Muscle of leg (tissue), 3 donors: ENCODE measurements at regions not wholly inside any gene's neighbourhood (a gene's known extent, or its start where the extent isn't known, plus 50 kb on each side); places are given as distances from the start of the nearest gene placed in this dataset.

Source experiments
- DNase-seq: peaks from one replicate; pipeline ENCODE4 v3.0.0; 2013
- H3K27ac ChIP-seq: one replicate; pipeline ENCODE4 v1.5.1; 2013; ENCODE audit warnings: mild to moderate bottlenecking, low read length, control low read depth
- H3K27me3 ChIP-seq: one replicate; pipeline ENCODE4 v1.6.1; 2013; ENCODE audit warnings: low read length; ENCODE audit not compliant: control insufficient read depth, insufficient read depth
- H3K36me3 ChIP-seq: one replicate; pipeline ENCODE4 v1.6.1; 2013; ENCODE audit warnings: low read length; ENCODE audit not compliant: control insufficient read depth, insufficient read depth
- H3K4me1 ChIP-seq: one replicate; pipeline ENCODE4 v1.6.1; 2013; ENCODE audit warnings: low read length; ENCODE audit not compliant: control insufficient read depth, insufficient read depth
- H3K4me3 ChIP-seq: one replicate; pipeline ENCODE4 v1.5.1; 2013; ENCODE audit warnings: low read length, control low read depth
- H3K9me3 ChIP-seq: replicated peaks from 2 replicates; pipeline ENCODE4 v1.6.1; 2013; ENCODE audit warnings: low read depth, low read length; ENCODE audit not compliant: control insufficient read depth
- WGBS: methylation state at CpG from one replicate; pipeline ENCODE4 v1.1.5; 2013; ENCODE audit warnings: missing lambda C conversion rate; ENCODE audit not compliant: insufficient coverage; 5-methylcytosine and 5-hydroxymethylcytosine counted together

DNA sequence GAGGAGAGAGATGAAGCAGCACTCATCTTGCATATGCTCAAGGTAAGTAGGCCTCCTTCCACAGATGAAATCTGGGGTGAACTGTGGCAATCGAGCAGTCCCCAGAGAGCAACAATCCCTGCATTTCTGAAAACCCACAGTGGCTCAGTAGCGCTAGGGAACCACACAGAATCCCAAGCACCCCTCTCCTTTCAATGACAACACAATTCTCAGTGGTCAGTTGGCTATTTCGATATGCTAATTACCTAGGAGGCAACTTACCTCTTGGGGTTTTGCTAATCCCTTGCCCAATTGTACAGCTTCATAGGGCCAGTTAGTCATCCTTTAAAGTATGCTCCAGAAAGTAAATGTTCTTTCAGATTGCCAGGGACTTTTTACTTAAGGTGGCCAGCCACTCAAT is 1035.7 kb downstream of the BCL11B start:
- no peak for DNase-seq
- WGBS = 75% methylated on average over 2 of the region's 3 CpGs
- Histone ChIP-seq H3K4me3 (no peak overlapping the region), H3K36me3 (no peaks in the 10 kb centered on the region), H3K4me1 (no peaks in the 10 kb centered on the region), H3K27ac (no peak overlapping the region), H3K27me3 (no peaks in the 10 kb centered on the region), H3K9me3 (no peaks in the 10 kb centered on the region)

DNA sequence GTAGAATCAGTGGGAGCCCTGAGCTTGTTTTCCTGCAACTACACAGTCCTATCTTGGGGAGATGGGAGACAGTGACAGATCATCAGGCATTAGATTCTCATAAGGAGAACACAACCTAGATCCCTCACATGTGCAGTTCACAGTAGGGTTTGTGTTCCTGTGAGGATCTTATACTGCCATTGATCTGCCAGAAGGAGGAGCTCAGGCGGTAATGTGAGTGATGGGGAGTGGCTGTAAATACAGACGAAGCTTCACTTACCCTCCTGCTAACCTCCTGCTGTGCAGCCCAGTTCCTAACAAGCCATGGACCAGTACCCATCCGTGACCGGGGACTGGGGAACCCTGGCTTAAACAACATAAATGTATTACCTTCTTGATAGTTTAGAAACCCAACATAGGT is 1034.1 kb downstream of the BCL11B start:
- no peak for DNase-seq
- Histone ChIP-seq H3K27ac (no peak overlapping the region), H3K36me3 (no peaks in the 10 kb centered on the region), H3K4me1 (no peaks in the 10 kb centered on the region), H3K4me3 (no peak overlapping the region), H3K9me3 (no peaks in the 10 kb centered on the region), H3K27me3 (no peaks in the 10 kb centered on the region)
- no CpG with 5 or more reads among the region's 4 CpGs for WGBS

DNA sequence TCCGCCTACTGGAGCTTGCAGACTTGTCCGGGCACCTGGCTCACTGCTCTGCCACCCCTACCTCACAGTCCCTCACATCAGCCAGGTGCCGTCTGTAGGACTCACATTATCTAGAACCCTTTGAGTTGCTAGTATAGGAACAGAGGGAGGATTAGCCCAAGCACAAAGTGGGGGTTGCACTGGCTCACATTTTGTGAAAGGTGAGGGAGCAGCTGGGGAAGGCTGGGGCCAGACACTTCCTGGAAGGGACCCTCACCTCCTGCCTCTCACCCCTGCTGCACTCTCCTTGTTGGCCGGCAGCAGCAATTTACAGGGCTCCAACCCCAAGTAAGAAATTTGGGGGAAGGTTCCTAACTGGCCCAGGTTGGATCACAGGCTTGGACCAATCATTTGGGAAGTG is 1031.6 kb downstream of the BCL11B start:
- H3K4me1 ChIP-seq = no peaks in the 10 kb centered on the region
- no peak overlapping the region for H3K27ac ChIP-seq
- H3K27me3 ChIP-seq = no peaks in the 10 kb centered on the region
- DNase-seq = no peak
- 100% methylated on average over 1 of the region's 4 CpGs for WGBS
- H3K4me3 ChIP-seq = no peak overlapping the region
- no peaks in the 10 kb centered on the region for H3K9me3 ChIP-seq
- no peaks in the 10 kb centered on the region for H3K36me3 ChIP-seq

DNA sequence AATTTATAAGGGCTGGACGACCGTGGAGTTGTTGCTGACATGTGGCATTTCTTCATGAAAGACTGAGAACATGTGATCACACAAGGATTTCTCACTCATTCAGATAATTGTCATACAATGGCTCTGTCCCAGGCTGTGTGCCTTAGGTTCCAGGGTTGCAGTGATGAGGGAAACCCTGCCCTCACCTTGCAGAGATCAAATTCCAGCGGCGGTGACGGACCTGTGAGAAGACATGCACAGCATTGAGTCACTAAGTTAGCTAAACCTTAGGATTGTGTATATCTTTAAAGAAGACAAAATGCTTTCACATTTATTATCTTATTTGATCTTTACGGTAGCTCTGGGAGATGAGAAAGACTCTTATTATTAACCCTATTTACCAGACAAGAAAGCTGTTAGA is 1029.1 kb downstream of the BCL11B start:
- no peak overlapping the region for H3K4me3 ChIP-seq
- no CpG with 5 or more reads among the region's 6 CpGs for WGBS
- no peaks in the 10 kb centered on the region for H3K36me3 ChIP-seq
- H3K27me3 ChIP-seq = no peaks in the 10 kb centered on the region
- DNase-seq = no peak
- H3K4me1 ChIP-seq = no peaks in the 10 kb centered on the region
- no peak overlapping the region for H3K27ac ChIP-seq
- no peaks in the 10 kb centered on the region for H3K9me3 ChIP-seq

DNA sequence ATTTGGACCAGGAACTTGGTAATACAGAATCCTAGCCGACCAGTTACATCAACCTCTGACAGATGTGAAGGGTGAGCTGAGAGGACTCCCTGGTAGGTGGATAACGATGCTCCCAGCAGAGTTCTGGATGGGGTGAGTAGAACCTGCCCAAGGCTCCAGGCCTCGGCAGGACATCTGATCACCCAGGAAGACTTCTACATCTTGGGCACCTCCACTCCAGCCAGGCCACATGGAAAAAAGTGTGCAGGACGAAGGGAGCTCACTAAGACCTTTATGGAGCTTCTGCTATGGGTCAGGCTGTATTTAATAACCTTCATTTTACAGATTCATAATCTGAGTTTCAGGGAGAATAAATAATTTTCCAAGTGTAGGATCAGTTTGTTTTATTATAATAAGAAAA is 1028.7 kb downstream of the BCL11B start:
- DNase-seq = no peak
- H3K9me3 ChIP-seq = no peaks in the 10 kb centered on the region

DNA sequence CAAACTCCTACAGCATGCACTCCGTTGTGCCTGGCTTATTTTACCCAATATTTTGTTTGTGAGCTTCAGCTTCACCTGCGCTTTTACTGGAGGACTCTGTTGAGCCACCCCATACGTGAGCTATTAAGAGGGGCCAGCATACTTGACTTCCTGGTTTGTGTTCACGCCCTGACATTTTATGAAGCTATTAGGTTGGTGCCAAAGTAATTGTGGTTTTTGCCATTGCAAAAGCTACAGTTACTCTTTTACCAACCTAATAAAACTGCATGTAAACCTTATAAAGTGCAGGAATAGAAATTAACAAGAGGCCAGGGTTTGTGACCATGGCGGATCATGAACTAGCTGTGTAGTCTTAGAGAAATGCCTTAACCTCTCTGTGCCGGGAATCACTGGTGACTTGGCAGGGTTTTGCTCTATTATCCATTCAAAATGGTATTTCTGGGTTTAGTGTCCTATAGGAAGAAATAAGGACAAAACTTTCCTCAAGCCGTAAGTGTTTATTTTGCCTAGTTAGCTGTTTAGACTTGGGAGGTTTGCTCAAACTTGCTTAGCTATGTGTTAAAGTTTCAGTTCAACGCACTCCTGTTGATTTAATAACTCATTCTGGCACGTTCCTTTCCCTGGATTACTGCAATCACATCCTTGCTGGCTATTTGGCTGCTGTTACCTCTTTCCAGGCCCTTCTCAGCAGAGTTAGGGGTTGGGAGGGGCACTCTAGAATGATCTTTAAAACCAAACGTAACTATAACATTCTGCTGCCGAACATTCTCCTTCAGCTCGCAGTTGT is 1027.6 kb downstream of the BCL11B start:
- no peak overlapping the region for H3K27ac ChIP-seq
- H3K27me3 ChIP-seq = no peaks in the 10 kb centered on the region
- H3K4me3 ChIP-seq = no peak overlapping the region
- H3K4me1 ChIP-seq = no peaks in the 10 kb centered on the region
- no peaks in the 10 kb centered on the region for H3K9me3 ChIP-seq
- peak; percentile 16 for DNase-seq
- no peaks in the 10 kb centered on the region for H3K36me3 ChIP-seq
- 60% methylated on average over 5 of the region's 12 CpGs for WGBS

More for the DNA sequence above, 1028.7 kb downstream of the BCL11B start:
- H3K4me1 ChIP-seq = no peaks in the 10 kb centered on the region
- H3K27me3 ChIP-seq = no peaks in the 10 kb centered on the region
- WGBS = 67% methylated on average over 1 of the region's 4 CpGs
- H3K36me3 ChIP-seq = no peaks in the 10 kb centered on the region
- H3K4me3 ChIP-seq = no peak overlapping the region
- no peak overlapping the region for H3K27ac ChIP-seq

DNA sequence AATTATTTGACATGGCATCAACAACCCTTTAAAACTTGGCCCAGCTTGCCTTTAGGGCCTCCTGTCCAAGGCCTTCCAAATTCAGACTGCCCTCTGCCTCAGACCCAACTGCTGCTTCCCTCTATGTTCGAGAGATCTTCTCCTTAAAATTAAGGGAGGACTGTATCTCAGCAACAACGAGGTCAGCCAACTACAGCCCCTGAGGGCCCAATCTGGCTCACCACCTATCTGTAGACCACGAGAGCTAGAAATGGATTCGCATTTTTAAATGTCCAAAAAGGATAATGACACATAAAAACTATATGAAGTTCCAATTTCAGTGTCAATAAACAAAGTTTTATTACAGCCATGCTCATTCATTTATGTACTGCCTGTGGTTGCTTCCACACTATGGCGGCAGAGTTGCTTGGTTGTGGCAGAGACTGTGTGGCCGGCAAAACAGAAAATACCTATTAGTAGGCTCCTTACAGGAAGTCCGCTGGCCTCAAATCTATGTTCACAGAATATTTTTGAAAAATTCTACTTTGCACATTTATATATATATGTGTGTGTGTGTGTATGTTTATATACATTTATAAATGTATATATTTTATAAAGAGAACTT is 1026.9 kb downstream of the BCL11B start:
- WGBS = 40% methylated on average over 1 of the region's 7 CpGs
- H3K27me3 ChIP-seq = no peaks in the 10 kb centered on the region
- H3K27ac ChIP-seq = no peak overlapping the region
- no peaks in the 10 kb centered on the region for H3K4me1 ChIP-seq
- DNase-seq = no peak
- H3K36me3 ChIP-seq = no peaks in the 10 kb centered on the region
- no peak overlapping the region for H3K4me3 ChIP-seq
- no peaks in the 10 kb centered on the region for H3K9me3 ChIP-seq

DNA sequence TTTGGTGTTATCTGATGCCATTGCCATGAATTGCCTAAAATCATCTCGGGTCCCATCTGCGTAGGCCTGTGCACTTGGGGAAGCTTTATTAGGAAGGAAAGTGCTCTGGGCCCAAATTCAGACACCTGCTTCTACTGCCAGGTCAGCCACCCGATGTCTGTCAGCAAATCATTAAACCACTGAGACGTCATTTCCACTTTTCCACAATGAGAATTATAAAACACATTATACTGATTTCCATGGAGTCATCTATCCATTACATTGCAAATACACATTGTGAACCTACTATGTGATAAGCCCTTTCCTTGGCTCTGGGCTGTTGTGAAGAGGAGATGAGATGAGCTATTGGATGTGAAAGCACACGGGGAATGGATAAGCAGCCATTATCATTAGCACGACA is 1022.9 kb downstream of the BCL11B start:
- Histone ChIP-seq H3K36me3 (no peaks in the 10 kb centered on the region), H3K4me3 (no peak overlapping the region), H3K27ac (no peak overlapping the region), H3K27me3 (no peaks in the 10 kb centered on the region), H3K4me1 (no peaks in the 10 kb centered on the region), H3K9me3 (no peaks in the 10 kb centered on the region)
- no peak for DNase-seq
- WGBS = 100% methylated on average over 2 of the region's 6 CpGs

DNA sequence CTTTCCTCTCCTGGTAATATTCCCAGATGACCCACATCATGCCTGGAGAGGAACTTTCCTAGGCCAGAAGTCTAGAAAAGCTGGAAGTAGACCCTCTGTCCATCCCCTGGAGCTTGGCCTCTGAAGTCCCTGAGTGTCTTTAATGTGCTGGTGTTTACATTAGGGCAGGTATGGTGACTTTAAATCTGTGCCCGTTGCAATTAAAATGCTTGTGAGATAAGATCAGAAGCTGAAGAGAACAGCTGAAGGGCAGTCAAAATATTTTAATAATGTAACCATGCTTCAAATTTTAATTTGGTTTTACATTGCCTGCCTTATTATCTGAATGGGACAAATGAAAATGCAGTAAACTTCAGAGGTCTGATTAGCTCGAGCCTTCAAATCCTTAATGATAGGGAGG is 1022.5 kb downstream of the BCL11B start:
- no peaks in the 10 kb centered on the region for H3K4me1 ChIP-seq
- no peak overlapping the region for H3K27ac ChIP-seq
- no peaks in the 10 kb centered on the region for H3K36me3 ChIP-seq
- WGBS = no CpG with 5 or more reads among the region's 2 CpGs
- H3K4me3 ChIP-seq = no peak overlapping the region
- no peaks in the 10 kb centered on the region for H3K9me3 ChIP-seq
- no peak for DNase-seq
- H3K27me3 ChIP-seq = no peaks in the 10 kb centered on the region

DNA sequence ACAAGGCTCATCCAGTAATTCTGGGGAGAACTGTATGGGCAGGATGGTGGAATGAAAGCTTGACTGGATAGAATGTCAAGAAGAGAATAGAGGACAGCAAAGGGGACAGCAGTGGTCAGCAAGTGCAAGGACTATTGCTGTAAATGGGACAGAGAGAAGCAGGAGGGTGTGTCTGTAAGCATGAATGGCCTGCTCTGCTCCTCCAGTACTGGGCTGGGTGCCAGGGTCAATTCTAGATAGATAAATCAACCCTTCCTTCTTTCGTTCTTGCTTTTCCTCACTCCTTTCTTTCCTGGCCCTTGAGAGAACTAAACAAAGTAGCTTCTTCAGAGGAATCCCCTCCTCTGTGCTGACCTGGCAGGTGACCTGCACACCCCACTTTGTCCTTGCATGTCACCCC is 1019.2 kb downstream of the BCL11B start:
- WGBS = 27% methylated on average over 1 of the region's 1 CpG

More for the DNA sequence above, 1019.2 kb downstream of the BCL11B start:
- Histone ChIP-seq H3K4me3 (no peak overlapping the region), H3K9me3 (no peaks in the 10 kb centered on the region), H3K36me3 (no peaks in the 10 kb centered on the region), H3K27me3 (no peaks in the 10 kb centered on the region), H3K4me1 (no peaks in the 10 kb centered on the region), H3K27ac (no peak overlapping the region)
- peak; percentile 8 for DNase-seq
